ENCODE measurements at regions not wholly inside any gene's neighbourhood (a gene's known extent, or its start where the extent isn't known, plus 50 kb on each side); places are given as distances from the start of the nearest gene placed in this dataset. TPM values are rescaled to one million over a fixed set of nuclear protein-coding genes. Genes with fewer than 3 reads are reported as not detected.

DNA sequence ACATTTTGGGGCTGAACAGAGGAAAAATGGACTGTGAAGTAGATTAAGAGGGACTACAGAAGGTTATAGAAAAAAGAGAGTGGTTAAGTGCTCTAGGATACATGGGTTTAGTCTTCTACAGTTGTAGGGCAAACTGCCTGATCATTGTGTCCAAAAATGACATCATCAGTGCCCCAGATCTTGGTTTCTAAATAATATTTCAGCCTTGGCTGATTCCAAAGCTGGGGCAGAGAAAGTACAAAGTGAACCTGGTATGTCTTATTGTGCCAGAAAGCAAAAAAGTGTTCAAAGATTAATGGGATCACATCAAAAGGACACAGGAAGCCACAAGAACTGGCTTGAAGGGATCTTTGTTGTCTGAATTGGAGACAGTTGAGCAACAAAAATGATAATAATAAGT is 97.1 kb upstream of the ZNF521 start:
- DNase-seq (ENCODE audit: low spot score) = no peak

DNA sequence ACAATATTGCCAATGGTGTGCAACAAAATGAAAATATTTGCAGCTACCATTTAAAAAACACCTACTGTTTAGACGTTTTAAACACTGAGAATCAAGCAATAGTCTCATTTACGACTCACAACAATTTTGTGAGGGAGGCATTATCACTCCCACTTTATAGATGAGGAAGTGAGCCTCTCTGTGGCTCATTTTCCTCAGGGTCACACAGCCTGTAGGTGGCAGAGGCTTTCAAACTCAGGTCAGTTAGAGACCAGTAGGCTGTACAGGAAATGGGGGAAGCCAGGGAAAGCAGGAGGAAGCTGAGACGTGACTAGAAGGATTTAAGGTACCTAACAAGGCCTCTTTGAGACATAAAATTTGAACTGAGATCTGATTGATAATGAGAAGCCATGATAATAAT is 95.0 kb upstream of the ZNF521 start:
- DNase-seq (ENCODE audit: low spot score) = no peak

DNA sequence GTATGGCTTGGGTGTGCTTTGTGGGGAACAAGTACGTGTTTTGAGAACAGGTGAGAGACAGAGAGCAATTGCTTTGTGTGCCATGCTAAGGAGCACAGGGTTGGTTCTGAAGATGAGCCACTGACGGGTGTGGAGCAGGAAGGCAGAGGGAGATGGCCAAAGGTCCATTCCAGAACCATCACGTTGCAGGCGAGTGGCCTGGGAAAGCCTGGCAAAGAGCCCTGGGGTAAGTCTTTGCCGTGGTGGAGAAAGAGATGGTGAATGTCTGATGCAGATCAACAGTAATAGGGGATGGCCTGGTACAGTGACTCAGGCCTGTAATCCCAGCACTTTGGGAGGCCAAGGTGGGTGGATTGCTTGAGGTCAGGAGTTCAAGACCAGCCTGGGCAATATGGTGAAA is 93.5 kb upstream of the ZNF521 start:
- no peak for DNase-seq (ENCODE audit: low spot score)

DNA sequence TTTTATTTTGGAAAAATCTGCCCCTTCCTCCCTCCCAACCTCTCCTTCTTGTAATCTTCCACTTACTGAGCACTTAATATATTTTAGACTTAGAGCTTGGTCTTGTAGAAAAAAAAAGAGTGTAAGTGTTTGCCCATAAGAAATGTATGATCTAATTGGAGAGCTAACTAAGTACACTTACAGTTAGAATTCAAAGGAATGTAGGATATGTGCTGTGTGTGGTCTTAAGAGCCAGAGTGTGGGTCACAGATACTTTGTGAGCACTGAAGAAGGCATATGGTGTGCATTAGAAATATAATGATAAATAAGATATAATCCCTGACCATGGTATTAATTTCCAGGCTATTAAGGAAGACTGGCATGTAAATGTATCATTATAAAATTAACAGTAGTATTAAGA is 91.8 kb upstream of the ZNF521 start:
- no peak for DNase-seq (ENCODE audit: low spot score)

DNA sequence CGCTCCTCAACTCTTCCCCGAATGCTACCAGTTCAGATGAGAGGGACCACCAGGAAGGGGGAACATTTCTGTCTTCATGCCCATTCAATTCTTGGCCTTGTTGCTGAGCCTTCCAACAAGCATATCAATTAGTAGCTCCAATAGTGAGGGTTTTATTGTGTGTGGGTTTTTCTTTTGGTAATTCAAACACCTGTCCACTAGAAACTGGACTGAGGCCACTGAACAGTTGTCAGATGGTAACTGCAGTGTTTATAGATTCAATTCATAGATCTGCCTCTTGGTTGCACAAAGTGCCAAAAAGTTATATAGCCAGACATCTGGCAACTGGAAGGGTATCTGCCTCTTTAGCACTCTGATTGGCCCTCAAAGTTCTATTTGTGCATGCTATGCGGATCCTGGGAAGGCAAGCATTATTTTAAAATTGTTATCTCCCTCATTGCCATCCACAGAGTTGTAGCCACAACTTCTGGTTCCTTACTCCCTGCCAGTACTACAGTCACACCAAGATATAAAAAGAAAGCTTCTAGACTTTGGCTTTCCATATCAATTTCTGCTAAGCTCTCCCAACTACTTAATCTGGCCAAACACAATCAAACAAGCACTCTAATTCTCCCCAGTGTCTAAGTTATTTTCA is 83.3 kb upstream of the ZNF521 start:
- DNase-seq (ENCODE audit: low spot score) = no peak

DNA sequence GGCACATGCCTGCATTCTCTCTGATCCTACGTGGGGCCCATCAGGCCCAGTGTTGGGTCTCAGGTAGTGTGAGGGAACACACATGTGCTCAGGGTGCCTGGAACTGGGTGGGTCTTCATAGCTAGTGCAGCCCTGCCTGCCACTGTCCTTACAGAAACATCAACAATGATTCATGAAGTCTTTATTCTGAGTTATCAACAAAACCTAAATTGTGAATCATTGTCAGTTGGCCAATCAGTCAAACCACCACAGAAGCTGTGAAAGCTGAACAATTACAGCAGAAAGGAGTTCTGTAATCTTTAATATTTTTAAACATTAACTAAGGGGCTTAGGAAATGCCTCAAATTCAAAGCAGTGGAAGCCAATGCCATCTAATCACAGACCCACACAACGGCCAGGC is 82.8 kb upstream of the ZNF521 start:
- DNase-seq (ENCODE audit: low spot score) = no peak

DNA sequence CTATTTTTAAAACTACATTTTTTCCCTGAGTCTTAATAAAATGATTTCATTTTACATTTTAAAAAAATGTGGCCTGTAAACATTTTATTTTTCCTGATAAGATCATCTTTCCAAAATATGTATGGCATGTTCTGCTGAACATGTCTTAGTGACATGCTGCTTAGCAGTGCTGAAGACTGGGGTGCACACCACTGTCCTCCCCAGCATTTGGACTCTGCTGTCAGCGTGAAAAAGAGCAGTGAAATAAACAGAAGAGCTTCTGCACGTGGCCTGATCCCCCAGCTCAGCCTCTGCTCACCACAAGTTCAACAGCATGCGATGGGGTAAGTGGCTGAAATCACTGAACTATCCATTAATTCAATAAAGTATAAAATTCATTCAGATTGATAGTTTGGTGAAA is 81.6 kb upstream of the ZNF521 start:
- no peak for DNase-seq (ENCODE audit: low spot score)

DNA sequence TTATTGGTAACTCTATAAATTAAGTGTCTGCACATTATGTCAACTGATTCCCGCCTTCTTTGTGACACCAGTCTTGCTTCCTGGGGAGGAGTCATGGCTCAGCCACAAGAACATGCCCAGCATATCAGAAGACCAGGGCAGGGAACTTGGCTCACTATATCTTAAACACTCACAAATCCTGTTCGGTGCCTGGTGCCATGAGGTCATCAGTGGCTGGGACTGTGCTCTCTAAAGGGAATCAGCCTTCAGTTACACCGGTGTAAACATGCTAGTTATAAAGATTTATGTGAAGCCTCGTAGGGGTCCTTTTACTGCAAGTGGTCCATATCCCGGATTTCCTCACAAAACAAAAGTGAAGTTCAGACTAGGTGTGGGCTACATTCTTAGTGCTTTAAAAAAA is 73.1 kb upstream of the ZNF521 start:
- DNase-seq (ENCODE audit: low spot score) = no peak

DNA sequence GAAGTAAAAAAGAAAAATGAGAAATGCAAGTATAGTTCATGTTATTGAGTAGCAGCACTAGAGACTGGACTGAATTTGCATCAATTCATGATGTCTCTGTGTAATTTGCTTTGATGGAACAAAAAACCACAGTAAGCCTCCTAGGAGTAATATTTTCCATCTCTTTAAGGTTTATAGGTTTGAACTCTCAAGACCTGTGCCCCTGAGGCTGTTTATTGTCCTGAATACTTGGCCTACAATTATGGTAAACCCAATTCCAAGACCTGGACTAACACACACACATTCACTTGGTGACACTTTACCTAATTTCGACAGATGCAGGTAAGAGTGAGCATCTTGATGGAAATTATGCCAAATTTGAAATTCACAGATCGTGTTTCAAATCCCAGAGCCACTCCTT is 71.8 kb upstream of the ZNF521 start:
- no peak for DNase-seq (ENCODE audit: low spot score)

DNA sequence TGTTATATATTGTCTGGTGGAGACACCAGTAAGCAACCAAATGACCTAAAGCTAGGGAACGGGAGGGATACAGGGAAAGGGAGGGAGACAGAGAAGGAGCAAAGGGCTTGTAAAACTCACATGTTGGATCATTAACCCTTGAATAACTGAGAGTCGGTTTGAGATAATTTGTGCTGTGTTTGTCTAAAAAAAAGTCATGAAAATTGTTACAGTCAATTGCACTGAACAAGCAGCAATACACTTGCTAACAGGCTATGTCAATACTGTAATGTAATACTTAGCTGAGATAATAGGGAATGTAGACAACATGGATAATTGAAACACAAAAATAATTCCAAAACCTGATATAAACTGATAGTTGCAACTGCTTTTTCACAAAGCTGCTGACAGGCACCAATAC is 71.3 kb upstream of the ZNF521 start:
- DNase-seq (ENCODE audit: low spot score) = no peak

DNA sequence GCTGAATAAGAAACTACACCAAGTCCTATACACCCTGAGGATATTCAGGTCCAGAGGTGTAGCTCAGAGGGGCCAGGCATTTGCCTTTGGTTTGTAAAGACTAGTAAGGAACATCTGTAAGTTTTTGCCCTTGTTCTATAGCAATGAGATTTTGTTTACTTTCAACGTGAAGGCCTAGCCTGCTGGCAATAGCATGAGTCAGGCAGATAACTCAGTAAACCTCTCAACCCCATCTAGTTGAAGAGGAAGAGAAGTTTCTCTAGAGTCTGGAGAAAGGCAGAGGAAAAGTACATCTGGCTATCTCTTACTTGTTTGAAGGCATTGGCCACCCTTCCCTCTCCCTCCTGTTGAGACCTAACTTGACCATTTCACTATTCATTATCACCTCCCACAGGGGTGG is 70.3 kb upstream of the ZNF521 start:
- DNase-seq (ENCODE audit: low spot score) = no peak

DNA sequence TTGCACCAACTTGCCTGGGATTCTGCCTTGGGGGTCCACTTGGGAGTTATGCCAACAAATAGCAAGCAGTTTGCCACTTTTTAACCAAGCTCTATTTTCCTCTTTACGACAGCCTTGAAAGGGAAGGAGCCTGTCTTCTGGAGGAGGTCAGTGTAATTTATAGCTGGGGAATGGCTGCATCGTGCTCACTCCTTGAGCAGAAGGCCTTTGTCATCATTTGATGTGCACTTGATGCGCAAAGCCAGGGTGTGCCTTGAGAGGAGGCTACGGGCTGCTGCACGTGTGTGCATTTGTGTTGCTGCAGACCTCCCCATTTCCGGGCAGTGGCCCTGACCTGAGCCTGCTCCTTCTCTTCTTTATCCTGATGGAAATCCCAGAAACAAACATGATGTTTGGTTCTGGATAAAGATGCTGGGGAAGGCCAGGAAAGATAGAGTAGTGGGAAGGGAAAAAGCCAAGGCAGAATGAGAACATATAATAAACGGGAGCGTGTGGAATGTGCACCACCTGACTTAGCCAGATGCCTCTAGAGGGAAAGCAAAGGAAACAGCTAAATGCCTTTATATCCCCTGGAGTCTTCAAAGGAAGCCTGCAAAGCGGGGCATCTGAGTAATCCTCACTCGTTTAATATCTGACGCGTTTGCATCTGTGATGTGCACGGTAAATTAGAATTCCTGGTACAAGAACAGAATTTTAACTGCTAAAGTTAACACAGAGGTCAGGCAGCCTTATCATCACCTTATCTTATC is 68.3 kb upstream of the ZNF521 start:
- no peak for DNase-seq (ENCODE audit: low spot score)

DNA sequence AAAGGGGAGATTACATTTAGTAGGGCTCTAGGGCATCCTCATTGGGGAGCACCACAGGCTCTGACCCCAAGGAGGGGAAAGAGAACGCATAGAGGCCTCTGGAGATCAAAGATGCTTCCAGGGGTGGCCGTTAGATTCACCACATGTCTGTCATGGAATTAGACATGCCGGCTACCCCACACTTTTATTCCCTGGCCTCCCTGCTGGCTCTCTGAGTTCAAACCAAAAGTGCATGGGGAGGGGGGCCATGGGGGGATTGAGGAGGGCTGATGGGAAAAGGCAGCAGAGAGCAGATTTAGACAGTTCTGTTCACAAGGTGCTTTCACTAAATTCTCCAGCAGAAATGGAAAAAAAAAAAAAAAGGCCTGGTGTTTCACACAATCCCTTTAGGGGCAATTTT is 64.4 kb upstream of the ZNF521 start:
- DNase-seq (ENCODE audit: low spot score) = no peak

DNA sequence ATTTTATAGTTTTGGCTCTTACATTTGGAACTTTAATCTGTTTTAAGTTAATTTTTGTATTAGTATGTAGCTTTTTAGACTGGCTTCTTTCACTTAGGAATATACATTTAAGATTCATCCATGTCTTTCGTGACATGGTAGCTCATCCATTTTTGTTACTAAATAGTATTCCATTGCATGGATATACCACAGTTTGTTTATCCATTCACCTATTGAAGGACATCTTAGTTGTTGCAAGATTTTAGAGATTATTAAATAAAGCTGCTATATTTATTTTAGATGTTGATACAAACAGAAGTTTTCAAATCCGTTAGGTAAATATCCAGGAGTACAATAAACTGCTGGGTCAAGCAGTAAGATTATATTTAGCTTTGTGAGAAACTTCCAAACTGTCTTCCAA is 58.0 kb upstream of the ZNF521 start:
- DNase-seq (ENCODE audit: low spot score) = no peak

DNA sequence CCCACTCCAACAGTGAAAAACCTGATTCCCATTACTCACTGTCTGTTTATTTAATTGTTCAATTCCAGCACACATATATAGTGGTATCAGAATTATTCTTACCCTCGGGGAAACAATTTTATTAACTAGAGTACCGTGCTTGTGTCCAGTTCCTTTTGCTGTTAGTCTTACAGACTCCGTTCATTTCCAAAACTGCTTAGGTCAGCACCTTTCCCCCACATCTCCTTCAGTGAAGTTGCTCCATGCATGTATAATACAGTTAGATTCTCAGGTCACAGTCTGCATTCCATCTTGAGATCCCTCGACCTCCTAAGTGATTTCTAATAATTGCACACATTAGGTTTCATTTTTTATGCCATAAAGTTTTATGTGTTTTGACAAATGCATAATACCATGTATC is 56.3 kb upstream of the ZNF521 start:
- no peak for DNase-seq (ENCODE audit: low spot score)

Small RNAs in the stretch of these regions (small RNA-seq; reads per million reads assigned to genes)
- gene AC027229.1 (not detected), gene RN7SL97P (not detected)
